ENCODE measurements at regions not wholly inside any gene's neighbourhood (a gene's known extent, or its start where the extent isn't known, plus 50 kb on each side); places are given as distances from the start of the nearest gene placed in this dataset.
"Not testable (repeated sequence)": the region's sequence is repeated elsewhere in the genome, so short reads cannot be mapped to it uniquely, and the experiment has no call there.

DNA sequence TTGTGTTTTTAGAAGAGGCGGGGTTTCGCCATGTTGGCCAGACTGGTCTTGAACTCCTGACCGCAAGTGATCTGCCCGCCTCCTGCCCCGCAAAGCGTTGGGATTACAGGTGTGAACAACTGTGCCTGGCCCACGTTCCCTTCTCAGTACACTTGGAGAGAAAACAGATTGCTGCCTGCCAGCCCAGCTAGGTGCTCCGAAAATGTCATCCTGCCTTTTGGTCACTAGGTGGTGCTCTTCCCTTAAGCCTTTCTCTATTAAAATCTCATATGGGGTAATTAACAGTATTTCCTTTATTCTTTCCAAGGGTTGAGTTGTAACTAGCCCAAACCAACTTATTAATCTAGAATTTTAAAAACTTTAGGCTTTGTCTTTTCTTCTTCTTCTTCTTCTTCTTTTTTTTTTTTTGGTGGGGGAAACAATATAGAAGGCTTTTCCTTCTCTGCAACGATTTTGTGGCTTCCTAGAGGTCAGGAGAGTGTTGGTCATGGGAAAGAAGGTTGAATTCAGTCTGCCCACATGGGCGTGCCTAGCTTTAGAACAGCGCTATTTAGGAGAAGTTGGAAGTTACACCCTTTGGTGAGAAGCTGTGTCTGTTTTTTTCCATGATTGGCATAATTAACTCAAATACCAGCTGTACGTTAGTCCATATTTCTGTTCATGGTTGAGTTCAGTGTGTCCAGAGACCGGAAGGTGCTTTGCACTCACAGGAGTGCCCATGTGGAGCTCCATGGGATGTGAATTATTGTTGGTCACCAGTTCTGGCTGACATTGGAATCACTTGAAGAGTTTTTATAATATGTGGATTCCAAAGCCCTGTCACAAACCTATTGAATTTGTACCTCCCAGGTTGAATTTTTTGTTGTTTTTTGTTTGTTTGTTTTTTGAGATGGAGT is 110.1 kb downstream of the LAT start:
- H3K4me3 ChIP-seq; H3K27ac ChIP-seq; H3K27me3 ChIP-seq; H3K36me3 ChIP-seq (ENCODE audit: low read depth, missing control alignments); DNase-seq; H3K9me3 ChIP-seq; intact Hi-C loops (cut with DNase I; ENCODE audit: low total_unique reads); H3K4me1 ChIP-seq: not testable (repeated sequence)
- TF ChIP-seq, protein P1, sequence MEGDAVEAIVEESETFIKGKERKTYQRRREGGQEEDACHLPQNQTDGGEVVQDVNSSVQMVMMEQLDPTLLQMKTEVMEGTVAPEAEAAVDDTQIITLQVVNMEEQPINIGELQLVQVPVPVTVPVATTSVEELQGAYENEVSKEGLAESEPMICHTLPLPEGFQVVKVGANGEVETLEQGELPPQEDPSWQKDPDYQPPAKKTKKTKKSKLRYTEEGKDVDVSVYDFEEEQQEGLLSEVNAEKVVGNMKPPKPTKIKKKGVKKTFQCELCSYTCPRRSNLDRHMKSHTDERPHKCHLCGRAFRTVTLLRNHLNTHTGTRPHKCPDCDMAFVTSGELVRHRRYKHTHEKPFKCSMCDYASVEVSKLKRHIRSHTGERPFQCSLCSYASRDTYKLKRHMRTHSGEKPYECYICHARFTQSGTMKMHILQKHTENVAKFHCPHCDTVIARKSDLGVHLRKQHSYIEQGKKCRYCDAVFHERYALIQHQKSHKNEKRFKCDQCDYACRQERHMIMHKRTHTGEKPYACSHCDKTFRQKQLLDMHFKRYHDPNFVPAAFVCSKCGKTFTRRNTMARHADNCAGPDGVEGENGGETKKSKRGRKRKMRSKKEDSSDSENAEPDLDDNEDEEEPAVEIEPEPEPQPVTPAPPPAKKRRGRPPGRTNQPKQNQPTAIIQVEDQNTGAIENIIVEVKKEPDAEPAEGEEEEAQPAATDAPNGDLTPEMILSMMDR (IDR thresholded peaks at IDR 0.05), result peak in 1 of 3 experiments; percentile 7
- WGBS, 2 donors, result 29 to 34% methylated on average over 7 to 8 of the region's 13 CpGs

DNA sequence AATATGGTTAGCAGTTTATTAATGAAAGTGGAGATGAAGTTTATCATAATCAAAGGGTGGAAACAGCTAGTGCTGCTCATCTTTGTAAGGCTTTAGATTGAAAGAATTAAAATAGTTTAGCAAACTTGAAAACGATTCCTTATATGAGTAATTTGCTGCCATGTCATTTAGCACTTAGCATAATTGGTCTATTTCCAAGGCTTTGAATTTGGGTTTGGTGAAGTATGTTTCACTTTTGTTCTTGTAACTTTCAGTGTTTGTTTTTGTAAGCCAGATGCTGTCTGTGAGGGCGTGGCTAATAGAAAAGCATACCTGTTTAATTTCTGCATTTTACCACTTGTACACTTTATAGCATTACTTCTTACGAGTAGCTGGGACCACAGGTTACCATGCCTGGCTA is 109.5 kb downstream of the LAT start:
- H3K4me3 ChIP-seq; H3K9me3 ChIP-seq; H3K4me1 ChIP-seq; H3K36me3 ChIP-seq (ENCODE audit: low read depth, missing control alignments); DNase-seq; H3K27me3 ChIP-seq; H3K27ac ChIP-seq; intact Hi-C loops (cut with DNase I; ENCODE audit: low total_unique reads): not testable (repeated sequence)
- 57 to 59% methylated on average over 3 of the region's 3 CpGs for WGBS, 2 donors

DNA sequence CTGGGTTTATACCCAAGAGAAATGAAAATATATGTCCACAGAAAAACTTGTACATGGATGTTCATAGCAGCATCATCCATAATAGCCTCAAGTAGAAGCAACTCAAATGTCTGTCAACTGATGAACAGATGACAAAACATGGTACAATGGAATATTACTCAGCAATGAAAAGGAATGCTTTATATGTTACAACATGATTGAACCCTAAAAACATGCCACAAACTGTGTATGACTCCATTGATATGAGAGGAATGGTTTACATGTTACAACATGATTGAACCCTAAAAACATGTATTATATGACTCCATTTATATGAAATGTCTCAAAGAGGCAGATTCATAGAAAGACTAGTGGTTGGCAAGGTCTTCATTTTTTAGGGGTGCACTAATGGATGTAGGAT is 104.8 kb downstream of the LAT start:
- H3K27ac ChIP-seq; H3K4me3 ChIP-seq; H3K4me1 ChIP-seq; DNase-seq; H3K27me3 ChIP-seq; H3K9me3 ChIP-seq; H3K36me3 ChIP-seq (ENCODE audit: low read depth, missing control alignments); intact Hi-C loops (cut with DNase I; ENCODE audit: low total_unique reads): not testable (repeated sequence)

DNA sequence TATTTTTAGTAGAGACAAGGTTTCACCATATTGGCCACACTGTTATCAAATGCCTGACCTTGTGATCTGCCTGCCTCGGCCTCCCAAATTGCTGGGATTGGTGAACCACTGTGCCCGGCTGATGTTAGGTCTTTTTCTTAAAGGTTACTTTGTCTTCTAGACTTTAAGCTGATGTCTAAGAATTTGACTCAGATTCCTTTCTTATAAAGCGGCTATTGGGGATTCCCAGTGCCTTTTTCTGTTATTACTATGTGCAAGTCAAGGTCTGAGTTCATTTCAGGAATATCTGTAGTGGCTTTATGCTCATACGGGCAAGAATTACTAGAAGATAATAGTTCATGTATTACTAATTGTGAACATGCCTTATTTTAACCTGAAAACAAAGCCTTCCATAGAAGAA is 102.8 kb downstream of the LAT start:
- H3K4me3 ChIP-seq; DNase-seq; H3K36me3 ChIP-seq (ENCODE audit: low read depth, missing control alignments); H3K27ac ChIP-seq; intact Hi-C loops (cut with DNase I; ENCODE audit: low total_unique reads); H3K27me3 ChIP-seq; H3K9me3 ChIP-seq; H3K4me1 ChIP-seq: not testable (repeated sequence)
- 70 to 94% methylated on average over 4 of the region's 4 CpGs for WGBS, 2 donors

DNA sequence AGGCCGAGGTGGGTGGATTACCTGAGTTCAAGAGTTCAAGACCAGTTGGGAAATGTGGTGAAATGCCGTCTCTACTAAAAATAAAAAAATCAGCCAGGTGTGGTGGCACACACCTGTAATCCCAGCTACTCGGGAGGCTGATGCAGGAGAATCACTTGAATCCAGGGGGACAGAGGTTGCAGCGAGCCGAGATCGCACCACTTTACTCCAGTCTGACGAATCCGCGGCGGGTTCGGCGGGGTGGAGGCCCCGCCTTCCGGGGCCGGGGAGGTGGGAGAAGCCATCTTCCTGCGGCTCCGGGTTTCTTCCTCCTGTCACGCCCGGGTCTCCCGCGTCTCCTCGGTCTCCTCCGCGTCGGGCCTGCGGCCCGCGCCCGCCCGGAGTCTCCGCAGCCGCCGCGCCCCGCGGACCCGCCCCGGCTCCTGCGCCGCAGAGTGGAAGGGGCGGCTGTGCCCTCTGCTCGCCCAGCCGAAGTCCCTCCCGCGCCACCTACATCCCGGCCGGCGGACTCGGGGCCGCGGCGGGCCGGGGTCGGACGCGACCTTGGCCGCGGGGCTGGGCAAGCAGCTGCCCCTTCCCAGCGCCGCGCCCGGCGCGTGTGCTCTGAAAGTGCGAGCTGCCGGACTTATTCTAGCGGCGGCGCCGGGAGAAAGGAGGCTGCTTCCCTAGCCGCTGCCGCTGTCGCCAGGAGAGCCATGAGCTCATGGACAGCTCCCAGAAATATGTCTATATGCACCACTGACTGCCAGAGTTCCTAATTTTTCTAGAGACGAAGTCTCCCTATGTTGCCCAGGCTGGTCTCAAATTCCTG is 97.2 kb downstream of the LAT start:
- 15 to 23% methylated on average over 5 to 8 of the region's 74 CpGs for WGBS, 2 donors
- H3K36me3 ChIP-seq (ENCODE audit: low read depth, missing control alignments); H3K4me1 ChIP-seq; H3K27ac ChIP-seq; DNase-seq; intact Hi-C loops (cut with DNase I; ENCODE audit: low total_unique reads); H3K27me3 ChIP-seq; H3K9me3 ChIP-seq: not testable (repeated sequence)
- H3K4me3 ChIP-seq, result peak overlapping the region in 1 of 2 donors; percentile 29

DNA sequence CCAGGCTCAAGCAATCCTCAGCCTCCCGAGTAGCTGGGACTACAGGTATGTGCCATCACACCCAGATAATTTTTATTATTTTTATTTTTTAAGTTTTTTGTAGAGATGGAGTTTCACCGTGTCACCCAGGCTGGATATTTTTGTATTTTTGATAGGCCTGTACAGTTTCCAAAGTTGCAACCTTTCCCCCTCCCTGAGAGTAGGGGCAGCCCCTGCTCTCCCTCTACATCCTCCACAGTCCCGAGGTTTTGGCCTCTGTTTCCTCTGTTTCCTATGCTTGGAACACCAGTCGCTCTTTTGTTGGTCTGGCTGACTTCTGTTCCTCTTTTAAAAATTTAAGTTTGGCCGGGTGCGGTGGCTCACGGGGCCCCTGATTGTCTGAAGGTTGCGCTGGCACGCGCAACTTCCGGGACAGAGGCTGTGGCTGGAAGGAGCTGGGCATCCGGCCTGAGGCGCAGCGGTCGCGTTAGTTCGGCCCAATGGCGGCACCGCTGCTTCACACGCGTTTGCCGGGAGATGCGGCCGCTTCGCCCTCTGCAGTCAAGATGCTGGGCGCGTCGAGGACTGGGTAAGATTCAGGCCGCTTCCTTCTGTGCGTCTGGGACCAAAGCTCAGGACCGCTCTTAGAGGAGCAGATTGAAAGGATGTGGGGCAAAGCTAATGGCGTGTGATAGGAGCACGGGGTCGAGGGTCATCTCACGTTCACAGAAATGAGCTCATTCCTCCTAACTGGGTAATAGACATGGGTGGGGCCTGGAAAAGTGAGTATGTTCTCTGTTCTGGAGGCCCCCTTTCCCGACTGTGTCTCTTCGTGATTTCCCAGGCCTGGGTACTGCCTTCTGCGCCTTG is 89.9 kb downstream of the LAT start:
- Histone ChIP-seq H3K27ac (peak overlapping the region; percentile 83 to 84), H3K4me3 (peak overlapping the region; percentile 54 to 62)
- H3K4me1 ChIP-seq; H3K27me3 ChIP-seq; intact Hi-C loops (cut with DNase I; ENCODE audit: low total_unique reads); H3K36me3 ChIP-seq (ENCODE audit: low read depth, missing control alignments); H3K9me3 ChIP-seq: not testable (repeated sequence)
- 4 to 7% methylated on average over 20 to 34 of the region's 38 CpGs for WGBS, 2 donors
- DNase-seq, result peak; percentile 49

DNA sequence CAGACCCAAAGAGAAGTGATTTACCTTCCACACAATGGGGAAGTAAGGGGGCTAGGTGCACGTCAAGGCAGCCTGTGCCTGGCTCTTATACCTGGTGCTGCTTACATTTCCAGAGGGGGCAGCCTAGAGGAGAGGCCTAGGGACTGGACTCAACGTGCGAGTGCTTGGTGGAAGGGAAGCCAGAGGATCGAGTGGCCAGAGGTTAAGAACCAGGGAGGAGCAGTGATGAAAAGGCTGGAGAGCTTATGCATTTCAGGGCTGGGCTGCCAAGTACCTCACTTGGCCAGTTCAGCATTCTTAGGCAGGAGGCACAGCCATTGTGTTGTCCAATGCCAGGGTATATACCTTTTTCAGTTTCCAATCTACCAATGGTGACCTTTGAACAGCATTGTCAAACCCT is 77.4 kb downstream of the LAT start:
- no CpG with 5 or more reads among the region's 4 CpGs for WGBS, 2 donors
- H3K4me3 ChIP-seq; intact Hi-C loops (cut with DNase I; ENCODE audit: low total_unique reads): not testable (repeated sequence)

DNA sequence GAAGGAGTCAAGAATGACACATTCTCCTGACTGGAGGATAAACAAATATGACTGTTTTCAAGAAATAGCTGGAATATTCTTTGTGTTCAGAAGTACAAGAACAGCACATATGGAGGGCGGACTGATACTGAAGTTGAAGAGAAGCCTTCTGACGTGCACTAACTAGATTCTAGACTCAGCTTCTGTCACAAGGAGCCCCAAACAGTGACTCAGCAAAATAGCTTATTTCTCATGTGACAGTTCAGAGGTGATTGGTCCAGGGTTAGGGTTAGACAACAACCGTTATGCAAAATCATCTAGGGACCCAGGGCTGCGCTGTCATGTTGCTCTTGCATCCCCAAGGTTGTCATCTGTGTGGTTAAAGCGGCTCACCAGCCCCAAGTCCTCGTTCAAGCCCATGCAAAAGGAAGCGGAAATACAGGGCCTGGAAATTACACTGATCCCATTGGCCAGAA is 76.6 kb downstream of the LAT start:
- H3K27ac ChIP-seq; H3K36me3 ChIP-seq (ENCODE audit: low read depth, missing control alignments); H3K4me3 ChIP-seq; H3K9me3 ChIP-seq; H3K27me3 ChIP-seq; H3K4me1 ChIP-seq; intact Hi-C loops (cut with DNase I; ENCODE audit: low total_unique reads); DNase-seq: not testable (repeated sequence)
- 94% methylated on average over 3 of the region's 7 CpGs; no CpG with 5 or more reads in 1 of the 2 donors for WGBS, 2 donors

More for the DNA sequence above, 77.4 kb downstream of the LAT start:
- H3K27me3 ChIP-seq; H3K27ac ChIP-seq; DNase-seq; H3K9me3 ChIP-seq; H3K36me3 ChIP-seq (ENCODE audit: low read depth, missing control alignments); H3K4me1 ChIP-seq: not testable (repeated sequence)

DNA sequence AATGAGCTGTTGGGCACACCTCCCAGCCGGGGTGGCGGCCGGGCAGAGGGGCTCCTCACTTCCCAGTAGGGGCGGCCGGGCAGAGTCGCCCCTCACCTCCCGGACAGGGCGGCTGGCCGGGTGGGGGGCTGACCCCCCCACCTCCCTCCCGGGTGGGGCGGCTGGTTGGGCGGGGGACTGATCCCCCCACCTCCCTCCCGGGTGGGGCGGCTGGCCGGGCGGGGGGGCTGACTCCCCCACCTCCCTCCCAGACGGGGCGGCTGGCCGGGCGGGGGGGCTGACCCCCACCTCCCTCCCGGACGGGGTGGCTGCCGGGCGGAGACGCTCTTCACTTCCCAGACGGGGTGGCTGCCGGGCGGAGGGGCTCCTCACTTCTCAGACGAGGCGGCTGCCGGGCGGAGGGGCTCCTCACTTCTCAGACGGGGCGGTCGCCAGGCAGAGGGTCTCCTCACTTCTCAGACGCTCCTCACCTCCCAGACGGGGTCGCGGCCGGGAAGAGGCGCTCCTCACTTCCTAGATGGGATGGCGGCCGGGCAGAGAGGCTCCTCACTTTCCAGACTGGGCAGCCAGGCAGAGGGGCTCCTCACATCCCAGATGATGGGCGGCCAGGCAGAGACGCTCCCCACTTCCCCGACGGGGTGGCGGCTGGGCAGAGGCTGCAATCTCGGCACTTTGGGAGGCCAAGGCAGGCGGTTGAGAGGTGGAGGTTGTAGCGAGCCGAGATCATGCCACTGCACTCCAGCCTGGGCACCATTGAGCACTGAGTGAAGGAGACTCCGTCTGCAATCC is 75.4 kb downstream of the LAT start:
- not testable (repeated sequence) for H3K9me3 ChIP-seq

DNA sequence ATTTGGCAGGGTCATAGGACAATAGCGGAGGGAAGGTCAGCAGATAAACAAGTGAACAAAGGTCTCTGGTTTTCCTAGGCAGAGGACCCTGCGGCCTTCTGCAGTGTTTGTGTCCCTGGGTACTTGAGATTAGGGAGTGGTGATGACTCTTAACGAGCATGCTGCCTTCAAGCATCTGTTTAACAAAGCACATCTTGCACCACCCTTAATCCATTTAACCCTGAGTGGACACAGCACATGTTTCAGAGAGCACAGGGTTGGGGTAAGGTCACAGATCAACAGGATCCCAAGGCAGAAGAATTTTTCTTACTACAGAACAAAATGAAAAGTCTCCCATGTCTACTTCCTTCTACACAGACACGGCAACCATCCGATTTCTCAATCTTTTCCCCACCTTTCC is 74.7 kb downstream of the LAT start:
- WGBS, 2 donors, result no CpG with 5 or more reads among the region's 5 CpGs
- intact Hi-C loops (cut with DNase I; ENCODE audit: low total_unique reads); H3K4me1 ChIP-seq; DNase-seq; H3K36me3 ChIP-seq (ENCODE audit: low read depth, missing control alignments); H3K9me3 ChIP-seq; H3K27me3 ChIP-seq; H3K27ac ChIP-seq; H3K4me3 ChIP-seq: not testable (repeated sequence)

More for the DNA sequence above, 75.4 kb downstream of the LAT start:
- DNase-seq; H3K4me1 ChIP-seq; intact Hi-C loops (cut with DNase I; ENCODE audit: low total_unique reads); H3K27ac ChIP-seq; H3K4me3 ChIP-seq; H3K27me3 ChIP-seq; H3K36me3 ChIP-seq (ENCODE audit: low read depth, missing control alignments): not testable (repeated sequence)
- 70 to 96% methylated on average over 2 to 22 of the region's 53 CpGs for WGBS, 2 donors

Data from testis (tissue), 2 donors.